ENCODE measurements at regions not wholly inside any gene's neighbourhood (a gene's known extent, or its start where the extent isn't known, plus 50 kb on each side); places are given as distances from the start of the nearest gene placed in this dataset.

DNA sequence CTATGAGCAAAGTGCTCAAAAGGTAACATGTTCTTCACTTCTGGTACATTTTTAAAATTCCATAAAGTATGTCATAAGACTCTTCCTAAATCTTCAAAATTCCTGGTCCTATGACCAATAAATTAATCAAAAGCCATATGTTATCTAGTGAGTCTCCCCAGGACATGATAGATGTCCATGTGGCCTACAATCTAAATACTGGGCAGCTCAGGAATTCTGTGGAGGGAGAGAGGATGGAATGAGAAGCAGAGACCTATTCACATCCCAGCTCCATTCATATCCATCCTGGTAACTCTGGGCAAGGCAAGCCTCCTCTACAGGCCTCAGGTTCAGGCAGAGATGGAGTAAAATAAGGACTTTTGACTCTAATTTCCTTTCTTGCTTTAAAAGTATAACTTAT lies 224.8 kb downstream of the MTERF1 start:
- Histone ChIP-seq H3K4me1 (no peaks in the 10 kb centered on the region), H3K4me3 (ENCODE audit: low read depth, low read length) (no peak overlapping the region), H3K9ac (no peak overlapping the region), H3K27ac (no peak overlapping the region), H3K9me3 (ENCODE audit: control insufficient read depth, low read length) (no peaks in the 10 kb centered on the region), H3K4me2 (ENCODE audit: low read length) (no peak overlapping the region), H3K36me3 (ENCODE audit: control insufficient read depth, insufficient read depth, low read length) (no peaks in the 10 kb centered on the region), H2AFZ (no peak overlapping the region), H3K27me3 (ENCODE audit: control insufficient read depth, insufficient read depth, low read length) (no peaks in the 10 kb centered on the region), H3K79me2 (no peaks in the 10 kb centered on the region)
- TF ChIP-seq CTCF (IDR thresholded peaks at IDR 0.05), result no peak

DNA sequence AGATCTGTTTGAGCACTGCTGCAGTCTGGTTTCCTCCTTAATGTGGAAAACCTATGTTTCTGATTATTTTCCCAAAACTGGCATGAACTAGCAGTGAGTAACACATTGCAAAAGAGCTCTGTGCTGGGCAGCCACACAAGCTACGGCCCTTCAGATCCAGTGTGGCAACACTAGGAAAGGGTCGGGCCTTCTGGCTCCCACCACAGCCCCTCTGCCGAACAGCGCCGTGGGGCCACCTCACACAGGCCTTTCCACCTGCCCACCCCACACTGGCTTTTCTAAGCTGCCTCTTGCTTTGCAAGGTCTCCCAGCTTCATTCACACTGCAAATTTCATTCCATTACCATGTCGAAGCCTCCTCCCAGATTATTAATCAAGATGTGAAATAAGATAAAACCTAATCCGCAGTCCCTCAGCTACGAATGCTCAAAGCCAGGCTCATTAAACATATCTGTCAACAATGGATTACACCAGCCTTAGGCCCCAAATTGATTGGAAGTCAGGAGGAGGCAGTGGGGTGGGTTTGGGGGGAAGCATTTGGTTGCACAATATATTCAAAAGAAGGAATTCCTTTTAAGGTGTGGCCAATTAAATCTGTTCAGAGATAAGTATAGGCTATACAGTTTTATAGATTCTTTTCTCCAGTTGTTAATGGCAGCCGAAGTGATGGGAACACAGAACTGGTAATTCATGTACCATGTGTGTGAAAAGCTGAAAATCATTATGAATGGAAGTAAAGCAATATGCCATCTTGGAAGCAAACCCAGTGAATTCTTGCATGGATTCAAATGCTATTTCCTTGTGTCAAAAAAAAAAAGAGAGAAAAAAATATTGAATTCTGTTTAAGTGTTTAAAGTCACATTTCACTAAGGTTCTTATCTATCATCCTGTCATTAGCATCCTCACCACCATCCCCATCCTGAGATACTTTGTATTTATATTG lies 223.7 kb downstream of the MTERF1 start:
- Histone ChIP-seq H3K4me3 (ENCODE audit: low read depth, low read length) (no peak overlapping the region), H3K79me2 (no peaks in the 10 kb centered on the region), H2AFZ (no peak overlapping the region), H3K36me3 (ENCODE audit: control insufficient read depth, insufficient read depth, low read length) (no peaks in the 10 kb centered on the region), H3K27ac (no peak overlapping the region), H3K4me1 (no peaks in the 10 kb centered on the region), H3K4me2 (ENCODE audit: low read length) (no peak overlapping the region), H3K9ac (no peak overlapping the region), H3K9me3 (ENCODE audit: control insufficient read depth, low read length) (no peaks in the 10 kb centered on the region), H3K27me3 (ENCODE audit: control insufficient read depth, insufficient read depth, low read length) (no peaks in the 10 kb centered on the region)
- TF ChIP-seq CTCF (IDR thresholded peaks at IDR 0.05), result no peak

GRCh38 chr7:91657483-91658071 lies 222.9 kb downstream of the MTERF1 start:
- no peak overlapping the region for H2AFZ ChIP-seq
- H3K27me3 ChIP-seq (ENCODE audit: control insufficient read depth, insufficient read depth, low read length), result no peaks in the 10 kb centered on the region
- no peak overlapping the region for H3K4me2 ChIP-seq (ENCODE audit: low read length)
- H3K4me1 ChIP-seq, result no peaks in the 10 kb centered on the region
- H3K9ac ChIP-seq, result no peak overlapping the region
- H3K4me3 ChIP-seq (ENCODE audit: low read depth, low read length), result no peak overlapping the region
- no peaks in the 10 kb centered on the region for H3K9me3 ChIP-seq (ENCODE audit: control insufficient read depth, low read length)
- H3K27ac ChIP-seq, result no peak overlapping the region
- H3K36me3 ChIP-seq (ENCODE audit: control insufficient read depth, insufficient read depth, low read length), result no peaks in the 10 kb centered on the region
- H3K79me2 ChIP-seq, result no peaks in the 10 kb centered on the region
- TF ChIP-seq CTCF (IDR thresholded peaks at IDR 0.05), result no peak

GRCh38 chr7:91659096-91659495 lies 221.4 kb downstream of the MTERF1 start:
- Histone ChIP-seq H3K9me3 (ENCODE audit: control insufficient read depth, low read length) (no peaks in the 10 kb centered on the region), H3K79me2 (no peaks in the 10 kb centered on the region), H3K27ac (no peak overlapping the region), H3K4me2 (ENCODE audit: low read length) (no peak overlapping the region), H3K27me3 (ENCODE audit: control insufficient read depth, insufficient read depth, low read length) (no peaks in the 10 kb centered on the region), H3K9ac (no peak overlapping the region), H3K36me3 (ENCODE audit: control insufficient read depth, insufficient read depth, low read length) (no peaks in the 10 kb centered on the region), H3K4me1 (no peaks in the 10 kb centered on the region), H2AFZ (no peak overlapping the region), H3K4me3 (ENCODE audit: low read depth, low read length) (no peak overlapping the region)
- no peak for TF ChIP-seq CTCF (IDR thresholded peaks at IDR 0.05)
